Stimulated activated CD4-positive, alpha-beta T cell treated with anti-CD3 and anti-CD28 coated beads, Interleukin-2, amount 100 ng/mL, for 24 hours (primary cell): ENCODE measurements at regions not wholly inside any gene's neighbourhood (a gene's known extent, or its start where the extent isn't known, plus 50 kb on each side); places are given as distances from the start of the nearest gene placed in this dataset.
"Not testable (repeated sequence)": the region's sequence is repeated elsewhere in the genome, so short reads cannot be mapped to it uniquely, and the experiment has no call there.

Experiments
- DNase-seq, 2 donors: peaks; one replicate each; pipeline ENCODE4 v3.0.0-alpha.2; 2020

GRCh38 chr13:60881507-60881906 is 484.5 kb downstream of the TDRD3 start:
- no peak for DNase-seq

- DNase-seq: no peak
These were observed 476.1 kb downstream of the TDRD3 start for GRCh38 chr13:60873116-60873515.

- DNase-seq: no peak
These were observed 473.1 kb downstream of the TDRD3 start for GRCh38 chr13:60869941-60870613.

GRCh38 chr13:60869225-60869624 is 472.2 kb downstream of the TDRD3 start:
- no peak for DNase-seq

GRCh38 chr13:60862036-60862435 is 465.0 kb downstream of the TDRD3 start:
- no peak for DNase-seq

- DNase-seq: no peak
These were observed 460.7 kb downstream of the TDRD3 start for GRCh38 chr13:60857698-60858097.

- no peak for DNase-seq
These were observed 455.9 kb downstream of the TDRD3 start for GRCh38 chr13:60852886-60853285.

GRCh38 chr13:60851378-60851777 is 454.4 kb downstream of the TDRD3 start:
- DNase-seq: no peak

- DNase-seq: no peak
These were observed 453.5 kb downstream of the TDRD3 start for GRCh38 chr13:60850526-60850925.

- DNase-seq: no peak
These were observed 441.6 kb downstream of the TDRD3 start for GRCh38 chr13:60838581-60838980.

- no peak for DNase-seq
These were observed 440.8 kb downstream of the TDRD3 start for GRCh38 chr13:60837806-60838205.

GRCh38 chr13:60836821-60837220 is 439.8 kb downstream of the TDRD3 start:
- DNase-seq: no peak

GRCh38 chr13:60811581-60811980 is 414.6 kb downstream of the TDRD3 start:
- DNase-seq: no peak

GRCh38 chr13:60805640-60806039 is 408.6 kb downstream of the TDRD3 start:
- DNase-seq: not testable (repeated sequence)

GRCh38 chr13:60798503-60798902 is 401.5 kb downstream of the TDRD3 start:
- DNase-seq: no peak

- DNase-seq: no peak
These were observed 400.1 kb downstream of the TDRD3 start for GRCh38 chr13:60797112-60797511.

GRCh38 chr13:60794751-60795150 is 397.7 kb downstream of the TDRD3 start:
- DNase-seq: no peak

- no peak for DNase-seq
These were observed 393.6 kb downstream of the TDRD3 start for GRCh38 chr13:60790620-60791019.

GRCh38 chr13:60788156-60788829 is 391.3 kb downstream of the TDRD3 start:
- DNase-seq: no peak

- DNase-seq: no peak
These were observed 390.1 kb downstream of the TDRD3 start for GRCh38 chr13:60787083-60787482.

GRCh38 chr13:60772726-60773125 is 375.7 kb downstream of the TDRD3 start:
- no peak for DNase-seq

- DNase-seq: no peak
These were observed 368.8 kb downstream of the TDRD3 start for GRCh38 chr13:60765700-60766411.

GRCh38 chr13:60759499-60759898 is 362.5 kb downstream of the TDRD3 start:
- DNase-seq: no peak

GRCh38 chr13:60758637-60759036 is 361.6 kb downstream of the TDRD3 start:
- no peak for DNase-seq
